Fibroblast of gingiva (primary cell): ENCODE measurements at regions not wholly inside any gene's neighbourhood (a gene's known extent, or its start where the extent isn't known, plus 50 kb on each side); places are given as distances from the start of the nearest gene placed in this dataset.
A peak's percentile ranks its signal among the peaks of the same experiment; 100 is the strongest.
"Not testable (repeated sequence)": the region's sequence is repeated elsewhere in the genome, so short reads cannot be mapped to it uniquely, and the experiment has no call there.

Source experiments
- DNase-seq: peaks from one replicate; pipeline ENCODE4 v3.0.0-alpha.2; 2011; ENCODE audit warnings: low read depth

- DNase-seq, result peak; percentile 60
Measured at GRCh38 chr1:193406901-193407300, 220.5 kb upstream of the B3GALT2 start.

GRCh38 chr1:193404236-193404635, 217.8 kb upstream of the B3GALT2 start:
- no peak for DNase-seq

GRCh38 chr1:193402977-193403376, 216.6 kb upstream of the B3GALT2 start:
- no peak for DNase-seq

GRCh38 chr1:193402037-193402436, 215.6 kb upstream of the B3GALT2 start:
- DNase-seq, result no peak

GRCh38 chr1:193394336-193394735, 207.9 kb upstream of the B3GALT2 start:
- DNase-seq, result peak; percentile 10

- DNase-seq, result no peak
Measured at GRCh38 chr1:193392686-193393085, 206.3 kb upstream of the B3GALT2 start.

GRCh38 chr1:193388683-193389082, 202.3 kb upstream of the B3GALT2 start:
- DNase-seq, result no peak

GRCh38 chr1:193388165-193388564, 201.8 kb upstream of the B3GALT2 start:
- peak; percentile 39 for DNase-seq

GRCh38 chr1:193387406-193387805, 201.0 kb upstream of the B3GALT2 start:
- no peak for DNase-seq

- DNase-seq, result not testable (repeated sequence)
Measured at GRCh38 chr1:193378451-193378850, 192.0 kb upstream of the B3GALT2 start.

- no peak for DNase-seq
Measured at GRCh38 chr1:193377472-193377871, 191.1 kb upstream of the B3GALT2 start.

- no peak for DNase-seq
Measured at GRCh38 chr1:193372553-193372952, 186.1 kb upstream of the B3GALT2 start.

- no peak for DNase-seq
Measured at GRCh38 chr1:193368302-193368701, 181.9 kb upstream of the B3GALT2 start.

- DNase-seq, result no peak
Measured at GRCh38 chr1:193367863-193368262, 181.4 kb upstream of the B3GALT2 start.

GRCh38 chr1:193366764-193367507, 180.5 kb upstream of the B3GALT2 start:
- no peak for DNase-seq

- DNase-seq, result no peak
Measured at GRCh38 chr1:193365966-193366365, 179.6 kb upstream of the B3GALT2 start.

GRCh38 chr1:193359631-193360030, 173.2 kb upstream of the B3GALT2 start:
- no peak for DNase-seq

- no peak for DNase-seq
Measured at GRCh38 chr1:193358419-193358818, 172.0 kb upstream of the B3GALT2 start.

GRCh38 chr1:193356249-193356648, 169.8 kb upstream of the B3GALT2 start:
- no peak for DNase-seq

GRCh38 chr1:193355626-193356025, 169.2 kb upstream of the B3GALT2 start:
- DNase-seq, result no peak

- no peak for DNase-seq
Measured at GRCh38 chr1:193355178-193355577, 168.8 kb upstream of the B3GALT2 start.

GRCh38 chr1:193348769-193349535, 162.5 kb upstream of the B3GALT2 start:
- no peak for DNase-seq

GRCh38 chr1:193348091-193348768, 161.8 kb upstream of the B3GALT2 start:
- peak; percentile 78 for DNase-seq
